Liver (tissue), 7 donors: ENCODE measurements at regions not wholly inside any gene's neighbourhood (a gene's known extent, or its start where the extent isn't known, plus 50 kb on each side); places are given as distances from the start of the nearest gene placed in this dataset.

Source experiments
- DNase-seq: peaks from one replicate; pipeline ENCODE4 v3.0.0-alpha.2; 2017; ENCODE audit warnings: low spot score
- H3K27ac ChIP-seq, 2 donors: one replicate each; pipeline ENCODE4 v1.7.0; 2013; ENCODE audit warnings: inconsistent platforms in 2 of 2, low read length in 2 of 2, control low read depth in 1 of 2, low read depth in 1 of 2, mild to moderate bottlenecking in 1 of 2
- H3K27me3 ChIP-seq, 4 donors: one replicate each; pipeline versions ENCODE4 v1.6.1 to v1.7.0; 2013; ENCODE audit warnings: low read length in 3 of 4, inconsistent platforms in 1 of 4, mild to moderate bottlenecking in 1 of 4, moderate library complexity in 1 of 4; ENCODE audit not compliant: control insufficient read depth in 4 of 4, insufficient read depth in 4 of 4
- H3K36me3 ChIP-seq, 4 donors: one replicate each; pipeline versions ENCODE4 v1.6.1 to v1.7.0; 2013; ENCODE audit warnings: low read length in 3 of 4, mild to moderate bottlenecking in 3 of 4, low read depth in 1 of 4, moderate library complexity in 1 of 4; ENCODE audit not compliant: control insufficient read depth in 4 of 4, insufficient read depth in 3 of 4
- H3K4me1 ChIP-seq, 4 donors: one replicate each; pipeline versions ENCODE4 v1.6.1 to v1.7.0; 2013; ENCODE audit warnings: low read length in 3 of 4, mild to moderate bottlenecking in 3 of 4, moderate library complexity in 1 of 4; ENCODE audit not compliant: control insufficient read depth in 4 of 4, insufficient read depth in 4 of 4
- H3K4me3 ChIP-seq, 3 donors: one replicate each; pipeline versions ENCODE4 v1.6.1 to v1.7.0; 2013; ENCODE audit warnings: low read length in 3 of 3, control low read depth in 1 of 3, low read depth in 1 of 3, mild to moderate bottlenecking in 1 of 3
- H3K9ac ChIP-seq, 2 donors: one replicate each; pipeline ENCODE4 v1.7.0; 2013; ENCODE audit warnings: low read length in 2 of 2, mild to moderate bottlenecking in 2 of 2, moderate library complexity in 2 of 2, control low read depth in 1 of 2, low read depth in 1 of 2
- H3K9me3 ChIP-seq, 4 donors: one replicate each; pipeline versions ENCODE4 v1.6.1 to v1.7.0; 2013; ENCODE audit warnings: low read length in 3 of 4; ENCODE audit not compliant: control insufficient read depth in 4 of 4
- ATF3 ChIP-seq: IDR thresholded peaks from 2 replicates; pipeline ENCODE4 v1.6.1; 2016; ENCODE audit warnings: antibody characterized with exemption
- EGR1 ChIP-seq, 2 donors: IDR thresholded peaks; 2 replicates each; pipeline ENCODE4 v1.6.1; 2016 to 2018; ENCODE audit warnings: antibody characterized with exemption in 2 of 2, low read depth in 2 of 2
- FOXA1 ChIP-seq: IDR thresholded peaks from 2 replicates; pipeline ENCODE4 v1.6.1; 2016; ENCODE audit warnings: antibody characterized with exemption
- FOXA2 ChIP-seq: IDR thresholded peaks from 2 replicates; pipeline ENCODE4 v1.6.1; 2016; ENCODE audit warnings: antibody characterized with exemption
- HNF4A ChIP-seq, 2 donors: conservative IDR thresholded peaks; 2 replicates each; pipeline ENCODE4 v1.6.1; 2016; ENCODE audit warnings: antibody characterized with exemption in 2 of 2, mild to moderate bottlenecking in 2 of 2
- JUND ChIP-seq, 2 donors: IDR thresholded peaks; 2 replicates each; pipeline ENCODE4 v1.6.1; 2016; ENCODE audit warnings: antibody characterized with exemption in 2 of 2
- NR2F2 ChIP-seq: IDR thresholded peaks from 2 replicates; pipeline ENCODE4 v1.6.1; 2016; ENCODE audit warnings: antibody characterized with exemption
- RAD21 ChIP-seq, 2 donors: IDR thresholded peaks; 2 replicates each; pipeline ENCODE4 v1.6.1; 2016; ENCODE audit warnings: antibody characterized with exemption in 2 of 2, mild to moderate bottlenecking in 2 of 2
- REST ChIP-seq: IDR thresholded peaks from 2 replicates; pipeline ENCODE4 v1.6.1; 2016; ENCODE audit warnings: antibody characterized with exemption, mild to moderate bottlenecking
- RXRA ChIP-seq, 2 donors: IDR thresholded peaks; 2 replicates each; pipeline ENCODE4 v1.6.1; 2017 to 2018; ENCODE audit warnings: antibody characterized with exemption in 2 of 2, mild to moderate bottlenecking in 1 of 2
- SP1 ChIP-seq: IDR thresholded peaks from 2 replicates; pipeline ENCODE4 v1.6.1; 2018; ENCODE audit warnings: antibody characterized with exemption, mild to moderate bottlenecking
- TAF1 ChIP-seq: conservative IDR thresholded peaks from 2 replicates; pipeline ENCODE4 v1.6.1; 2016; ENCODE audit warnings: antibody characterized with exemption, mild to moderate bottlenecking
- YY1 ChIP-seq: IDR thresholded peaks from 2 replicates; pipeline ENCODE4 v1.6.1; 2016; ENCODE audit warnings: antibody characterized with exemption, mild to moderate bottlenecking
- ZBTB33 ChIP-seq: IDR thresholded peaks from 2 replicates; pipeline ENCODE4 v1.6.1; 2016; ENCODE audit warnings: antibody characterized with exemption
- WGBS: extraction: QIAGEN DNeasy Blood & Tissue Kit; methylation state at CpG from one replicate; pipeline ENCODE4 v1.1.7; 2013; 5-methylcytosine and 5-hydroxymethylcytosine counted together
- donor health status: healthy.
- donor health status: healthy.
- donor health status: healthy.
- donor health status: healthy.

GRCh38 chr6:126513198-126513597 is 173.3 kb downstream of the CENPW start:
- H3K4me1 ChIP-seq: peaks cover 0 to 4% (median 0%) of the 10 kb centered on the region in 4 donors
- 24% methylated on average over 1 of the region's 1 CpG for WGBS

GRCh38 chr6:126516411-126516810 is 176.5 kb downstream of the CENPW start:
- H3K27me3 ChIP-seq: no peaks in the 10 kb centered on the region
- no peak overlapping the region for H3K9ac ChIP-seq
- H3K4me3 ChIP-seq: no peak overlapping the region
- DNase-seq: no peak
- no peaks in the 10 kb centered on the region for H3K36me3 ChIP-seq
- H3K9me3 ChIP-seq: no peaks in the 10 kb centered on the region
- peaks cover 0 to 4% (median 0%) of the 10 kb centered on the region in 4 donors for H3K4me1 ChIP-seq
- 65% methylated on average over 1 of the region's 1 CpG for WGBS
- H3K27ac ChIP-seq: no peak overlapping the region
- TF ChIP-seq RAD21 (IDR thresholded peaks at IDR 0.05): no peak
- TF ChIP-seq FOXA2: no peak
- no peak for TF ChIP-seq NR2F2
- TF ChIP-seq REST: no peak
- no peak for TF ChIP-seq JUND (IDR thresholded peaks at IDR 0.05)
- no peak for TF ChIP-seq SP1
- TF ChIP-seq ZBTB33: no peak
- no peak for TF ChIP-seq HNF4A (conservative IDR thresholded peaks at IDR 0.05)
- TF ChIP-seq ATF3: no peak
- TF ChIP-seq EGR1 (IDR thresholded peaks at IDR 0.05; ENCODE audit: low read depth in 2 of 2): no peak
- TF ChIP-seq YY1: no peak
- no peak for TF ChIP-seq TAF1

More at GRCh38 chr6:126513198-126513597, 173.3 kb downstream of the CENPW start:
- no peak for TF ChIP-seq REST
- TF ChIP-seq FOXA1: no peak
- peak in 1 of 2 donors; percentile 13 for TF ChIP-seq RAD21 (IDR thresholded peaks at IDR 0.05)
- peak; percentile 33 to 56 for TF ChIP-seq RXRA (IDR thresholded peaks at IDR 0.05)
- peak in 1 of 2 donors; percentile 10 for TF ChIP-seq JUND (IDR thresholded peaks at IDR 0.05)
- peak; percentile 18 to 36 for TF ChIP-seq HNF4A (conservative IDR thresholded peaks at IDR 0.05)
- Histone ChIP-seq H3K27me3 (no peaks in the 10 kb centered on the region), H3K4me3 (no peak overlapping the region), H3K36me3 (no peaks in the 10 kb centered on the region), H3K9me3 (no peaks in the 10 kb centered on the region), H3K27ac (no peak overlapping the region), H3K9ac (no peak overlapping the region)
- DNase-seq: no peak
